Smooth muscle cell (in vitro differentiated cells): ENCODE measurements at regions not wholly inside any gene's neighbourhood (a gene's known extent, or its start where the extent isn't known, plus 50 kb on each side); places are given as distances from the start of the nearest gene placed in this dataset.

Experiments
- DNase-seq: peaks from one replicate; lab custom pipeline; 2025; ENCODE audit not compliant: unreplicated experiment; lab: John Stamatoyannopoulos, UW
- H2AFZ ChIP-seq: fragments of 200-600 bp; sonication (generic); 2 replicates; pipeline ENCODE4 v1.6.0; 2016; ENCODE audit warnings: antibody characterized with exemption, low read depth, mild to moderate bottlenecking
- H3F3A ChIP-seq: fragments of 200-600 bp; sonication (generic); 2 replicates; pipeline ENCODE4 v1.6.0; 2017; ENCODE audit warnings: antibody characterized with exemption, low read depth
- H3K27ac ChIP-seq: fragments of 200-600 bp; sonication (generic); 2 replicates; pipeline ENCODE4 v1.5.1; 2016; ENCODE audit warnings: low read depth, mild to moderate bottlenecking
- H3K27me3 ChIP-seq: fragments of 200-600 bp; sonication (generic); 2 replicates; pipeline ENCODE4 v1.6.1; 2016; ENCODE audit warnings: low read depth, mild to moderate bottlenecking
- H3K36me3 ChIP-seq: fragments of 200-600 bp; sonication (generic); 2 replicates; pipeline ENCODE4 v1.5.1; 2016; ENCODE audit warnings: low read depth
- H3K4me1 ChIP-seq: fragments of 200-600 bp; sonication (generic); 2 replicates; pipeline ENCODE4 v1.5.1; 2016; ENCODE audit warnings: low read depth
- H3K4me2 ChIP-seq: fragments of 200-600 bp; sonication (generic); 2 replicates; pipeline ENCODE4 v1.6.0; 2016; ENCODE audit warnings: mild to moderate bottlenecking
- H3K4me3 ChIP-seq: fragments of 200-600 bp; sonication (generic); 2 replicates; pipeline ENCODE4 v1.5.1; 2016; ENCODE audit warnings: mild to moderate bottlenecking
- H3K79me2 ChIP-seq: fragments of 200-600 bp; sonication (generic); 2 replicates; pipeline ENCODE4 v1.6.0; 2016; ENCODE audit warnings: low read depth, mild to moderate bottlenecking
- H3K9ac ChIP-seq: fragments of 200-600 bp; sonication (generic); 2 replicates; pipeline ENCODE4 v1.6.0; 2016; ENCODE audit warnings: low read depth
- H3K9me3 ChIP-seq: fragments of 200-600 bp; sonication (generic); replicated peaks from 2 replicates; pipeline ENCODE4 v1.5.1; 2016; ENCODE audit warnings: low read depth
- H4K20me1 ChIP-seq: fragments of 200-600 bp; sonication (generic); 2 replicates; pipeline ENCODE4 v1.6.0; 2016; ENCODE audit warnings: low read depth
- CTCF ChIP-seq: fragments of 200-600 bp; sonication (generic); IDR thresholded peaks from 2 replicates; pipeline ENCODE4 v1.5.1; 2017; ENCODE audit warnings: borderline replicate concordance, mild to moderate bottlenecking, antibody characterized with exemption; ENCODE audit not compliant: insufficient read depth, poor library complexity, severe bottlenecking
- WGBS: methylation state at CpG from one replicate; pipeline ENCODE4 v1.1.7; 2016; ENCODE audit warnings: low lambda C conversion rate; 5-methylcytosine and 5-hydroxymethylcytosine counted together

GRCh38 chr15:97237160-97237559 lies 723.3 kb upstream of the ARRDC4 start:
- H2AFZ ChIP-seq, result no peak overlapping the region
- H3K4me2 ChIP-seq, result no peak overlapping the region
- H3K27ac ChIP-seq, result no peak overlapping the region
- TF ChIP-seq CTCF, result no peak
- 92% methylated on average over 6 of the region's 6 CpGs for WGBS
- H4K20me1 ChIP-seq, result no peaks in the 10 kb centered on the region
- no peaks in the 10 kb centered on the region for H3F3A ChIP-seq
- no peak overlapping the region for H3K4me3 ChIP-seq
- no peaks in the 10 kb centered on the region for H3K79me2 ChIP-seq
- no peak for DNase-seq
- peaks cover under 1% of the 10 kb centered on the region for H3K27me3 ChIP-seq
- H3K36me3 ChIP-seq, result no peaks in the 10 kb centered on the region
- H3K9ac ChIP-seq, result no peak overlapping the region
- no peaks in the 10 kb centered on the region for H3K4me1 ChIP-seq
- H3K9me3 ChIP-seq, result no peaks in the 10 kb centered on the region

DNA sequence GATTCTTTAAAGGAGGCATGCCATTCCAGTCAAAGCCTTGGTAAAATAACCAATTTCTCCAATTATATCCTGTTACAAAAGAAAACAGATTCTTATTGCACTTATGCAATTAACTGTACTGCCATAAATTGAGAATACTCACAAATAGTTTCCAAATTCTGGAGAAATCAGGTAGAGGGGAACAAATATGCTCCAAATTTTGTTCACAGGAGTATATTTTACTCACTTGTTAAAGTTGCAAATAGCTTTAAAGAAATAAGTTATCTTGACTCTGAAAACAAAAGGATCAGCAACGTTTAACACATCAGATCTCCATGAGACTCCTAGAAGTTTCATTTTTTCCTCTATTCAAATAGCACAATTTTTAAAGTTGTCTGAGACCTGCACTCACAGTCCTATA lies 712.1 kb upstream of the ARRDC4 start:
- Histone ChIP-seq H3K79me2 (no peaks in the 10 kb centered on the region), H3K36me3 (no peaks in the 10 kb centered on the region), H3K9ac (no peak overlapping the region), H3F3A (no peaks in the 10 kb centered on the region), H2AFZ (no peak overlapping the region), H3K4me1 (no peaks in the 10 kb centered on the region), H3K4me3 (no peak overlapping the region), H4K20me1 (no peaks in the 10 kb centered on the region), H3K9me3 (no peaks in the 10 kb centered on the region), H3K27me3 (no peaks in the 10 kb centered on the region), H3K27ac (no peak overlapping the region), H3K4me2 (no peak overlapping the region)
- no peak for TF ChIP-seq CTCF
- 89% methylated on average over 1 of the region's 1 CpG for WGBS
- no peak for DNase-seq

DNA sequence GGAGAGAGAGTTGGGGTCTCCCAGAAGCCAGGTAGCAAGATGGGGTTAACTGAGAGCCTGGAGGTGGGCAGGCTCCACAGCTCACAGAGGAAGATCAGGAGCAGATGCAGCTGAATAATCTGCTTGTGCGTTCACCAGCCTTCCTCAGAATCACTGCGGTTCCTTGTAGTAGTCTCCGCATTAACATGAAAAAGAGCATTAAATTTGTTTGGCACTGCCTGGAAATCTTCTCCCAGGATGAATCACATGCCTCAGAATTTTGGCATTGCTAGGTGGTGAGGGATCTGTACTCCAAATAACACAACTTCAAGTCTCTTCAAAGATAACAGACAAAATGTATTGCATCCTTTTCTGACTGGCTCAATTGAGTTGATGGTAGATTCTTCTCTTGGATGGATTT lies 700.6 kb upstream of the ARRDC4 start:
- 74% methylated on average over 3 of the region's 3 CpGs for WGBS
- Histone ChIP-seq H3K27ac (no peak overlapping the region), H3K27me3 (no peaks in the 10 kb centered on the region), H3K4me2 (no peak overlapping the region), H3K9ac (no peak overlapping the region), H3K9me3 (no peaks in the 10 kb centered on the region), H3K36me3 (no peaks in the 10 kb centered on the region), H3F3A (no peaks in the 10 kb centered on the region), H3K4me1 (no peaks in the 10 kb centered on the region), H2AFZ (no peak overlapping the region), H4K20me1 (no peaks in the 10 kb centered on the region), H3K79me2 (no peaks in the 10 kb centered on the region), H3K4me3 (no peak overlapping the region)
- no peak for TF ChIP-seq CTCF
- no peak for DNase-seq

- H3F3A ChIP-seq, result no peaks in the 10 kb centered on the region
- peaks cover 9% of the 10 kb centered on the region for H3K79me2 ChIP-seq
- H3K27ac ChIP-seq, result no peak overlapping the region
- peaks cover 10% of the 10 kb centered on the region for H3K4me1 ChIP-seq
- no peak overlapping the region for H3K4me2 ChIP-seq
- H3K9ac ChIP-seq, result no peak overlapping the region
- H3K9me3 ChIP-seq, result no peaks in the 10 kb centered on the region
- H3K36me3 ChIP-seq, result no peaks in the 10 kb centered on the region
- DNase-seq, result no peak
- H4K20me1 ChIP-seq, result no peaks in the 10 kb centered on the region
- no peak overlapping the region for H3K4me3 ChIP-seq
- no peak overlapping the region for H2AFZ ChIP-seq
- H3K27me3 ChIP-seq, result no peaks in the 10 kb centered on the region
- 92% methylated on average over 3 of the region's 3 CpGs for WGBS
- no peak for TF ChIP-seq CTCF
Measured at GRCh38 chr15:97301166-97301565, 659.3 kb upstream of the ARRDC4 start.
